GM18858 (cell line): ENCODE measurements at regions not wholly inside any gene's neighbourhood (a gene's known extent, or its start where the extent isn't known, plus 50 kb on each side); places are given as distances from the start of the nearest gene placed in this dataset.
"Not testable (repeated sequence)": the region's sequence is repeated elsewhere in the genome, so short reads cannot be mapped to it uniquely, and the experiment has no call there.

Experiments used
- ATAC-seq: cut with Tn5 transposase; IDR thresholded peaks from one replicate; pipeline ENCODE4 v1.9.1; 2021; ENCODE audit not compliant: unreplicated experiment

DNA sequence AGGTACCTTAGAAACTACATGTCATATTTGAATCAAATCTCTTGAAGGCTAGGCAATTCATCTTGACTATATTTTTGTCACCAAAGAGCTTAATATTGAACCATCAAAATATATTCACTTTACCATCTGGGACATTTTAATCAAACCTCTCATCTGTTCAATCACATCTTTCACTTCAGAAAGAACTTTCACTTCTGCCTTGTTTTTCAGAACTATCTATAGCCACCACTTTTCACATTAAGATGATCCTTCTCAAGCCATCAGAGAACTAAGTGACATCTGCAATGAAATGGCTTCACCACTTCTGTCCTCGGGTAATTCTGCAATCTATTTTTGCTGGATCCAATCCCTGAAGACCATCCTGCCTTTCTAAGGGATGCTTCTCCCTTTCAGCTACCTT is 57.8 kb downstream of the OR2B2 start:
- ATAC-seq, result no peak

DNA sequence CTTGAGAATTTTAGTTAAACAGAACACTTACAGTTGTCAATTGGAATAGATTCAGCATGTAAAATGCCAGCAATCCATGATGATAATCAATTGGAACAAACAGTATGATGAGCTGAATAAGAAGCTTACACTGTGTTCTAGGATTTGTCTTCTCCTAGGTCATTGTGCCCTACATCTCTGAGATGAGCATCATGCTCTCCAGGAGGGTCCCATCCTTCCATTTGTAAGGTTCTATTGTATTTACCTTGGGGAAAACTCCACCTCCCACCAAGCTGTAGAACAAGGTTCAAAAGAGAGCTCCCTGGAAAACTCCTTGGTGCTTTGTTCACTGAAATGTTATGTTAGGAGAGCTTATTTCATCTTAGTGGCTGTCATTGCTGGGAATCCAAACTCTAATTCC is 60.8 kb downstream of the OR2B2 start:
- no peak for ATAC-seq

DNA sequence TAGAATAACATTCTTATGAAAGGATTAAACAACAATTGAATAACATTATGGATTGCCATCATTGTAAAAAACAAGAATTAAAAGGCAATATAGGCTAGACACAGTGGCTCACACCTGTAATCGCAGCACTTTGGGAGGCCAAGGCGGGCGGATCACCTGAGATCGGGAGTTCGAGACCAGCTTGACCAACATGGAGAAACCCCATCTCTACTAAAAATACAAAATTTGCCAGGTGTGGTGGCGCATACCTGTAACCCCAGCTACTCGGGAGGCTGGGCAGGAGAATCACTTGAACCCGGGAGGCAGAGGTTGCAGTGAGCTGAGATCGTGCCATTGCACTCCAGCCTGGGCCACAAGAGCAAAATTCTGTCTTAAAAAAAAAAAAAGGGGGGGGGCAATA is 63.2 kb downstream of the OR2B2 start:
- not testable (repeated sequence) for ATAC-seq

DNA sequence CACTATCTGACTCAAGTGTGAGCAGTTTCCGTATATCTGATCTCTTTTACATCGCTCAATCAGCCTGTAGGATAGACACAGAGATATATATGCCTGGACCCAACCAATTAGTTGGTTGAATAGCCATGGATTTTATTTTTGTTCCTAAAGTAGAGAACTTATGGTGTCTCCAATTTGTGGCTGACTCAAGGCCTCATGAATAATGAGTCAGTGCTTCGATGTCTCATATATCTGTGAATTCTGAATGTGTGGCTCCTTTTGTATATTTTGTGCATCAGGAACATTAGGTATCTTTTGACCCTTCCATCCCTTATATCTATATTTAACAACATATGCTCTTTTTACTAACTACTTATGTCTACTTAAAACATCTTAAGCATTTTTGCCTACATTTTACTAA is 64.5 kb downstream of the OR2B2 start:
- ATAC-seq, result no peak

DNA sequence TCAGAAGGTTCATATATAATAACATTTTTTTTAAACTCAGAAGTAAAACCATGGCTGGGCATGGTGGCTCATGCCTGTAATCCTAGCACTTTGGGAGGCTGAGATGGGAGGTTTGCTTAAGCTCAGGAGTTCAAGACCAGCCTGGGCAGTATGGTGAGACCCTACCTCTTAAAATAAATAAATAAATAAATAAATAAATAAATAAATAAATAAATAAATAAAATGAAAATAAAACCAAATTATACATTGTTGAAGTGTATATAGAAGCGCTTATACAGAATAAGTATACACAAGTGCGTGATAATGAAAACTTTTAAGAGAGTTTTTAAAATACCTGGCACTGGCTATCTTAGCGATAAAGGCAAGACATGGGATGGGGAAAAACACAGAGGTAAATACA is 71.6 kb downstream of the OR2B2 start:
- ATAC-seq, result no peak

DNA sequence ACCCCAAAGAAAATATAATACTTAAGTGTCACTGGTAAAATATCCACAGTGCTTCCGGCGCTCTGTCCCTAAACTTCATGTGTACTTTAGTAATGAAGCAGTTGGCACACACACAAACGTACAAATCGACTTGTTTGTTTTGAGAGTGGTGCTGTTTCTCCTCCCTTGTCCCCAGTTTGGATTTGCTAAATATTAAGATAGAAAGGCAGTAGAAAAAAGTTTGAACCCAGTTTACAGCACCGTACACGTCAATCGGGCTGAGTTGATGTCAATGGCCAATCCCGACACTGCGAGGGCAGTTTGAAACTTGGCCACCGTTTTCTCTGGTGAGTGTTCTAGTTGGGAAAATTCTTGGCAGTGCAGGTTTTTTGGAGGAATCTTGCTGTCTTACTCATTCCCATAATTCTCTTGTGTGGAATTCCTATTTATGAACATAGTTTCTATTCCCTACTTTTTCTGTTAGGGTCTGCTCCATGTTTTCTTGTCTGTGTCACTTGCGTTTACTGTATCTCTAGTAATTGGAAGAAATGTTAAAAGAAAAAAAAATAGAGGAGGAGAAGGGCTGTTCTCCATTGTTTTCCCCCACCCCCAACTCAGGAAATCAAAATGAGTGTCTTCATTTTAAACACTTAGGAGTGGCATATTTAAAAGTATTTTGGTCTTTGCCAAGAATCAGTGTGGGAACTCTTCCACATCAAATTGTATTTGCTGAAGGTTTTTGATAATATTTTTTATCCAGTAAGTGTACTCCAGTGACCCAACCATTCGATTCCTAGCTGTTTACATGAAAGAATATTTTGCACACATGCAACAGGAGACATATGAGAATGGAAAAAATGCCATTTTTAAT is 72.3 kb downstream of the OR2B2 start:
- ATAC-seq, result no peak

DNA sequence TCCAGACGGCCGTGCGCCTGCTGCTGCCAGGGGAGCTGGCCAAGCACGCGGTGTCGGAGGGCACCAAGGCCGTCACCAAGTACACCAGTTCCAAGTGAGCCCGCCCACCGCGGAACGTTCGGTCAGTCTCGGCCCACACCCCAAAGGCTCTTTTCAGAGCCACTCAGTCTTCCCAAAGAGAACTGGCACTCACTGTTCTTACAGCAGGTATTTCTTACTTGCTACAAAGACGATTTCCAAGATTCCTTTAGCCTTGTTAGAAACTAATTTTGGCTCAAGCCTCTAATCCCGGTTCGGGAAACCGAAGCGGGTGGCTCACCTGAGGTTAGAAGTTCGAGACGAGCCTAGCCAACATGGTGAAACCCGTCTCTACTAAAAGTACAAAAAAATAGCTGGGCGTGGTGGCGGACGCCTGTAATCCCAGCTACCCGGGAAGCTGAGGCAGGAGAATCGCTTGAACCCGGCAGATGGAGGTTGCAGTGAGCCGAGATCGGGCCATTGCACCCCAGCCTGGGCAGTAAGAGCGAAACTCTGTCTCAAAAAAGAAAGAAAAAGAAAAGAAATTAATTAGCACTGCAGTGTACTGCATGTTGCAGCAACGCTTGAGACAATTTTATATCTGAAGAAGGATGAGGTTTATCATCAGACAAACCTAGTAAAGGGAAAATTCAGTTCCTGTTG is 73.1 kb downstream of the OR2B2 start:
- ATAC-seq, result no peak

DNA sequence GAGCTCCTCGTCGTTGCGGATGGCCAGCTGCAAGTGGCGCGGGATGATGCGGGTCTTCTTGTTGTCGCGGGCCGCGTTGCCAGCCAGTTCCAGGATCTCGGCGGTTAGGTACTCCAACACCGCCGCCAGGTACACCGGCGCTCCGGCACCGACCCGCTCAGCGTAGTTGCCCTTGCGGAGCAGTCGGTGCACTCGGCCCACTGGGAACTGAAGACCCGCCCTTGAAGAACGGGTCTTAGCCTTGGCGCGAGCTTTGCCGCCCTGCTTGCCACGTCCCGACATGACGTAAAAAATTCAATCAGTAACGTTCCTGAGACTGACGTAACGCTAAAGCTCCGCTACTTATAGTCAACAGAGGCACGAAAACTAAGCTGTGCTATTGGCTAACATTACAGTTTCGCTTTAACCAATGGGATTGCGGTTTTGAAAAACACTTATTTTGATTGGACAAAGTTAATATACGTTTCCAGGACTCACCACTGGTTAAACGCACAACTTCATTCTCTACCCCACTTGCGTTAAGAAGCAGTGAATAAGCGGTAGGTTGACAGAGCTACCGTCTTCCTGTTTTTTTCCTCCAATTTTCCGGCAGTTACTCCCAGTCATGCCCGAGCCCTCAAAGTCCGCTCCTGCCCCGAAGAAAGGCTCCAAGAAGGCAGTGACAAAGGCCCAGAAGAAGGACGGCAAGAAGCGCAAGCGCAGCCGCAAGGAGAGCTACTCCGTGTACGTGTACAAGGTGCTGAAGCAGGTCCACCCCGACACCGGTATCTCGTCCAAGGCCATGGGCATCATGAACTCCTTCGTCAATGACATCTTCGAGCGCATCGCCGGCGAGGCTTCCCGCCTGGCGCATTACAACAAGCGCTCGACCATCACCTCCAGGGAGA is 73.9 kb downstream of the OR2B2 start:
- ATAC-seq, result peak; percentile 76

DNA sequence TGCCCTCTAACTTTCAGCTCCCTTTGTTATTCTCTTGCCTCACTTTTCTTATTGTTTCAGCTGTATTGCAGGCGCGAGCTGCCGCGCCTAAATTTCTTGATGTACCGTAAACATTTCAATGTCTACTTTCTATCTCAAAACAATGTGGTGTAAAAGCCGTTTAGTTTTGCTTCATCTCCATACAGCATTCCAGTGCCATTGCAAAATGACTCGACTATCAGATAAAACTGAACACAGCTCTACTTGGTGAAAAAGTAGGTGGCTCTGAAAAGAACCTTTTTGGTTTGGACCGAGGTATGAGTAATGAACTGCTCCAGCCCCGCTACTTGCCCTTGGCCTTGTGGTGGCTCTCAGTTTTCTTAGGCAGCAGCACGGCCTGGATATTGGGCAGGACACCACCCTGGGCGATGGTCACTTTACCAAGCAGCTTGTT is 74.6 kb downstream of the OR2B2 start:
- no peak for ATAC-seq

DNA sequence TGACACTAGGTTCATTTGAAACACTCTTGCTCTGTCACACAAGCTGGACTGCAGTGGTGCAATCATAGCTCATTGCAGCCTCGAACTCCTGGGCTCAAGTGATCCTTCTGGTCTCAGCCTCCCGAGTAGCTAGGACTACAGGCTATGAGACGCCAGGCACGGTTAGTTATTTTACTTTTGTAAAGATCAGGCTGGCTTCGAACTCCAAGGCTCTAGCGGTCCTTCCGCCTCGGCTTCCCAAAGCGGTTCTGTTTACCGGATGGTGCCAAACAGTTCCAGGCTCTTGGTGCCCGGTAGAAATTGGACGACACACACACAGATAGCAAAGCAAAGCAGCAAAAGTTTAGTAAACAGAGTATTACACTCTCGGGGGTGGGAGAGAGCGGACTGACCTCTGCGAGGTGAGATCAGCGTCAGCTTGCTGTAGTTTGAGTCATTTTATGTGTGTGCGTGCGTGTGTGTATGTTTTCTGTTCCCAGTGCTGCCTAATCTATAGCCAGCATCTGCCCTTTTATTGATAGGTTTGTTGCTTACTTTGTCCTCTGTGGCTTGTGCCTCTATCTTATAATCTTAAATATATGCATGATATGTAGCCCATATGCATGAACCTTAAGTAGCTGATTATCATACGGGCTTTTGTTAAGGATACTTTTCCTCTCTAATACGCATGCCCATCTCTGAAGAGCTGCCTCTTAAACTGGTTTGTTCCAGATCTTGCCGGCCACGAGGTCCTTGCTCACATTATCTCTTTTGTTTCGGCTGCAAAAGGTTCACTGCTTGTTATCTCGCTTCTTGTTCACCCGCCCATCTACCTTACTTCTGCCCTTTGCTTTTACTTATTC is 75.2 kb downstream of the OR2B2 start:
- peak; percentile 29 for ATAC-seq

DNA sequence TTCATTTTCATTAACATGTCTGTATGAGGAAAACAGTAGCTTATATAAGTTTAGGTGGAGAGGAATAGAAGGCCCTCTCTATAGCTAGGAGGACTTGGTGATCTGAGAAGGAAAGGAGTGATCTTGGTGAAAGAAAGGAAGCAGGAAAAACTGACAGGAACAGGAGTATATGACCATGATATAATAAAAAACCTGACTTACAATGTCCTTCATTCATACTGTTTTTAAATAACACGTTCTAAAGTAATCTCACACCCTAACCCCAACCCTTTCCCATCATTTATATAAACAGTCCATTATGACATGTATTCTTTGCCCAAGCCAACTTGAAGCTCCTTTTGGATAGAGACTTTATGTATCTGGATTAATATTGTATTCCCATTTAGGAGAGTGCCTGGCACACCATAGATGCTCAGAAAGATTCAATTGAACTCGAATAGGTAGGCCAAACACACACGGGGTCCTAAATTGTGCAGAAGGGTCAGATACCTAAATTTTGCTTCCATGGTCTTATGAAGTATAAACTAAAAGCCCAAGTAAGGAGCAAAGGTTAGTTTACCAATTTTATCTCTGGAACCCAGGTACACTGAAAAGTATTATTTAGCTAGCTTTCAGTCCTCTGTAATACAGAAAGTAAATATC is 75.9 kb downstream of the OR2B2 start:
- ATAC-seq, result no peak

DNA sequence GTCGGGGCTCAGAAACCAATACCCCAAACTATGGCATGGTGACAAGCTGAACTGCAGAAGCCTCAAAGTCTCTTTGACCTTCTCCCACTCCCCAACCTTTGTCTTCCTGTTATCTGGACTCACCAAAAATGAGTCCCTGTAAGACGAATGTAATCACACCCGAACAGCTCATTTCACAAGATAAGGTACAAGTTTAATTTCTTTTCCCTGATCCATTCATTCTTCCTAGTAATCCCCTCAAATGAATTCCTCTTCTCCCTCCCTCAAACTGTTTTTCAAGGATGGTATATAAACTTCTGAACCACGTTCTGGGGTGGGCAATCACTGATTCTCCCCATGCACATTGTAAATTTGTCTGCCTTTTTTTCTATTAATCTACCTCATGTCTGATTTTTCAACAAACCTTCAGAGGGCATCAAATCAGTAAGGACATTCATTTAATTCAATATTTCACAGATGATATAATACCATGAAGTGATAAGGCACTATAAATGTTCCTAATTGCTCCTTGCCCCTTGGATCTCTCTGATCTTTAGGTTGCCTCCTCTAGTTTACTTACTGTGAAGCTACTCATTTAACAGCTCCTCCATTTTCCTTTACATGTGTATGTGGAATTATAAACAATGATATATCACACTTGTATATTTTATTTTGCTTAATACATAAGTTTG is 77.2 kb downstream of the OR2B2 start:
- no peak for ATAC-seq

DNA sequence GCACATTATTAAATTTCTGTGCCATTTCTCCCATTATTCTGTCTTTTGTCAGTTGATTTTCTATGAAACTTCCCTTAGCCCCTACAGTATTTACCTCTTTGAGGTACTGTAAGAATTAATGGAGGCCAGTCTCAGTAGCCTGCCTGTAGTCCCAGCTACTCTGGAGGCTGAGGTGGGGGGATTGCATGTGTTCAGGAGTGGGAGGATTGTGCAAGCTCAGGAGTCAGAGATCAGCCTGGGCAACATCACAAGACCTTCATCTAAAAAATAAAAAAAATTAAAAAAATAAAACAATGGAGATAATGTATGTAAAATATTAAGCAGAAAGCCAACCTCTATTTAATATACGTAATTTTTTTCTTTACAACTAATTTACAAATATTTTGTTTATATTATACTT is 77.8 kb downstream of the OR2B2 start:
- no peak for ATAC-seq

DNA sequence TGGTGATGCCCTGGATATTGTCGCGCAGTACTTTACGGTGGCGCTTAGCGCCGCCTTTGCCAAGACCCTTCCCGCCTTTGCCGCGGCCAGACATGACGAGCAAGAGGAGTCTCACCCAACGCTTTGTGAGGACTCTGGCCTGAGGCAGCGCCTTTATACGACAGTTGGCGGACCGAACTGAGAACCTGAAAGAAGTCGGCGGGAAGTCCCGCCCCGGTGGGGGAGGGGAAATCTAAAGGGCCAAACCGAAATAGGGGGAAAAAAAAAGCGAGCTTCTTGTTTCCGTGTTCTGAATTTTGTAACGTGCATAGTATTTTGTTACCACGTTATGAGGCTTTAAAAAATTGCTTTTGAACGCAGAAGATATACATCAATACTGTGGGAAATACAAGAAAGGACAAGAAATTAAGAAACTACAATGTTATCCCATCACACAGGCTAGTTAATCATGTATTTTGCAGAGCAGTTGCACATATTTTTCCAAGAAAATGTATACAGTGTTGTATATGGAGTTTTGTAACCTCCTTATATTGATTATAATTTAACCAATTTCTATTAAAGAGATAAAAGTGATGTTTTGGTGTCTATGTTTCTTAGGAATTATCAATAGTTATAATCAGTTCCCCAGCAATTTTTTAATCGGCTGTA is 80.6 kb downstream of the OR2B2 start:
- peak; percentile 59 for ATAC-seq

DNA sequence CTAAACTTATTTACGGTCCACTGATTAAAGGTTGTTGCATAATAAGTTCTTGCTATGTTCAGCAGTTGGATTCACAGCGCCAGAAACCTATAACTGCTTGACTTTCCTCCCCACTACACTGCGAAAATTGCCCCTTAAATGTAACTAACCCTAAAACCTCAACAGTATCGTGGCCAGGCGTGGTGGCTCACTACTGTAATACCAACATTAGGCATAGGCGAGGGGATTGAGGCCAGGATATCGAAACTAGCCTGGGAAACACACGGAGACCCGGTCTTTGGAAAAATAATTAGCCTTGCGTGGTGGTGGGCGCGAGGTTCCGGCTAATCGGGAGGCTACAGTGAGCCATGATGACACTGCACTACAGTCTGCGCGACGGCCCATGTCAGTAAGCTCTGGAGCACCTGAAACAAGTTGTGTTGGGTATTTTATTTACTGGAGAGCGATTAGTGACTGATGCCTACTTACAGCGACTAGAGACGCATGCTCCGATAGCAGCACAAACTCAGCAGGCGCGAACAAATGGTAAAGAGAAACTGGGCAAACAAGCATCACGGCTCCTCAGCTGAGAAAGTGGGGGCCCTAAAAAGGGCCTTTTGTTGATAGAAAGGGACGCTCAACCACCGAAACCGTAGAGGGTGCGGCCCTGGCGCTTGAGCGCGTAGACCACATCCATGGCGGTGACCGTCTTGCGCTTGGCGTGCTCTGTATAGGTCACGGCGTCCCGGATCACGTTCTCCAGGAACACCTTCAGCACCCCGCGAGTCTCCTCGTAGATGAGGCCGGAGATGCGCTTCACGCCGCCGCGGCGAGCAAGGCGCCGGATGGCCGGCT is 81.4 kb downstream of the OR2B2 start:
- peak; percentile 46 for ATAC-seq

DNA sequence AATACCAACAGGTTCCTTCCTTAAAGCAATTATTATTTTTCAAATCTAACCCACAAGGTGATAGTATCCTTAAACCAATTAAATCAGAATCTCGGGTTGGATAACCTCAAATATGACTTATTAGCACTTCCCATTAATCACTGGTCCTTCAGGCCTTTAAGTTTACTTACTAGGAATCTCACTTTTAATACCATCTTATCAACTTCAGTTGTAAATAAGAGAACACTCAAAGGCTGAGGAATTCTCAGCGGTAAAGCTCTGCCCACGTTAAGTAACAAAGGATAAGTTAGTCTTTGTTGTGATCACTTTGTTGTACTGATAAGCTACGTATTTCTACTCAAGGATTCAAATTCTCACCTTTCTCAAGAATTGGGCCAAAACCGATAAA is 82.0 kb downstream of the OR2B2 start:
- ATAC-seq, result no peak

DNA sequence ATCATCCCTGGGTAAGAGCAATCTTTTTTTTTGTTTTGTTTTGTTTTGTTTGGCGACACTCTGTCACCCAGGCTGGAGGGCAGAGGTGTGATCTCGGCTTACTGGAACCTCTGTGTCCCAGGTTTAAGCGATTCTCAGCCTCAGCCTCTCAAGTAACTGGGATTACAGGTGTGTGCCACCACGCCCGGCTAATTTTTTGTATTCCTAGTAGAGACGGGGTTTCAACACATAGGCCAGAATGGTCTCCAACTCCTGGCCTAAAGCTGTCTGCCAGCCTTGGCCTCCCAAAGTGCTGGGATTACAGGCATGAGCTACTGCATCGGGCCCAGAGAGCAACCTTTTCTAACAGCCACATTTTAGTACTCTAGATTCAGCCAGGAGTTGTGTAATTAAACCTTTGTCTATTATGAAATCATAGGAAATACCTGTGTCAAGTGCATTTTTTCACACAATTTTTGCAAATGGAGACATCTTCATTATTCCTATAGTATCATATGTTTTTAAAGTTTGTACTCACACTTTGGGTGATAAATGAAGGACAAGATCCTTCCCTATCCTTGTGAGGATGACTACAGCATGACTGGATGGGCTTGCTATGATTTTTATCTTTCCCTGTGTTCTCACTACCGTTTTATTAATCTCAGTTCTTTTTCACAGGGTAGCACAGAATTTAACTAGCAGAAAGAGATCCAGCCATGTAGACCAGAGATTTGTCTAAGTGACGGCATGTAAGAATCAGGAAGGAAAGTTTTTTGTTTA is 82.6 kb downstream of the OR2B2 start:
- ATAC-seq, result no peak
